H1 (cell line): ENCODE measurements at regions not wholly inside any gene's neighbourhood (a gene's known extent, or its start where the extent isn't known, plus 50 kb on each side); places are given as distances from the start of the nearest gene placed in this dataset.

Experiments used
- CTCF ChIA-PET: fragments of 300-600 bp; sonication (Branson Sonifier 250); formaldehyde crosslinking; loops from one replicate; lab custom pipeline; 2021; ENCODE audit not compliant: partially characterized antibody; lab: Charles Lee
- POLR2A ChIA-PET: fragments of 300-600 bp; sonication (Branson Sonifier 250); formaldehyde crosslinking; loops from one replicate; lab custom pipeline; 2021; ENCODE audit warnings: inconsistent platforms; ENCODE audit not compliant: partially characterized antibody; lab: Charles Lee
- DNase-seq, 2 experiments: peaks; one replicate each; pipeline versions ENCODE4 v3.0.0 to v3.0.0-alpha.2; 2010 to 2022; ENCODE audit warnings: low spot score in 2 of 2, low read depth in 1 of 2, mixed read lengths in 1 of 2
- FAIRE-seq: peaks from 2 replicates; lab custom pipeline; 2011; peaks lifted over from hg19 to GRCh38; lab: Jason Lieb, UNC
- H2AFZ ChIP-seq: 2 replicates; pipeline ENCODE4 v1.8.1; 2012; ENCODE audit warnings: low read length, inconsistent platforms
- H2AK5ac ChIP-seq: 2 replicates; pipeline ENCODE4 v1.6.1; 2013; ENCODE audit warnings: low read depth, low read length
- H2BK120ac ChIP-seq: replicated peaks from 2 replicates; pipeline ENCODE3; 2013; ENCODE audit warnings: low read depth, low read length, inconsistent platforms
- H2BK12ac ChIP-seq: 2 replicates; pipeline ENCODE4 v1.6.1; 2013; ENCODE audit warnings: low read depth, low read length
- H2BK15ac ChIP-seq: 2 replicates; pipeline ENCODE4 v1.6.1; 2013; ENCODE audit warnings: low read length
- H2BK20ac ChIP-seq: 2 replicates; pipeline ENCODE4 v1.6.1; 2013; ENCODE audit warnings: low read length
- H2BK5ac ChIP-seq: 2 replicates; pipeline ENCODE4 v1.6.1; 2013; ENCODE audit warnings: low read depth, low read length
- H3K14ac ChIP-seq: 2 replicates; pipeline ENCODE4 v1.6.1; 2013; ENCODE audit warnings: inconsistent platforms; ENCODE audit not compliant: insufficient read length
- H3K18ac ChIP-seq: 2 replicates; pipeline ENCODE4 v1.6.1; 2013; ENCODE audit warnings: low read length; ENCODE audit errors: extremely low read depth
- H3K23ac ChIP-seq: 2 replicates; pipeline ENCODE4 v1.6.1; 2013; ENCODE audit warnings: inconsistent platforms; ENCODE audit not compliant: insufficient read length
- H3K23me2 ChIP-seq: 2 replicates; pipeline ENCODE4 v1.6.1; 2013; ENCODE audit warnings: low read depth, low read length
- H3K27ac ChIP-seq: 2 replicates; pipeline ENCODE4 v1.6.1; 2011; ENCODE audit warnings: low read depth, low read length, inconsistent platforms
- H3K27me3 ChIP-seq, 4 experiments: replicated peaks in 1 of 4; 1 replicate in 1 of 4; 2 replicates in 3 of 4; pipeline versions ENCODE4 v1.6.1 to v1.8.1; 2011 to 2013; ENCODE audit warnings: low read length in 3 of 4, mild to moderate bottlenecking in 3 of 4, inconsistent platforms in 2 of 4, mixed read lengths in 2 of 4, moderate library complexity in 1 of 4; ENCODE audit not compliant: control insufficient read depth in 3 of 4, insufficient read depth in 3 of 4; ENCODE audit errors: extremely low read depth in 1 of 4
- H3K36me3 ChIP-seq, 4 experiments: 2 replicates each; pipeline versions ENCODE4 v1.6.1 to v1.8.1; 2011 to 2013; ENCODE audit warnings: mild to moderate bottlenecking in 4 of 4, low read length in 3 of 4, moderate library complexity in 2 of 4, control low read depth in 1 of 4, inconsistent platforms in 1 of 4; ENCODE audit not compliant: insufficient read depth in 4 of 4, control insufficient read depth in 2 of 4
- H3K4ac ChIP-seq: replicated peaks from 2 replicates; pipeline ENCODE3; 2013; ENCODE audit warnings: low read length, low read depth, mixed read lengths, inconsistent platforms; ENCODE audit not compliant: insufficient read length
- H3K4me1 ChIP-seq, 4 experiments: replicated peaks in 1 of 4; 1 replicate in 1 of 4; 2 replicates in 3 of 4; pipeline versions ENCODE4 v1.6.1 to v1.8.1; 2011 to 2013; ENCODE audit warnings: low read length in 3 of 4, inconsistent platforms in 2 of 4, mixed read lengths in 1 of 4; ENCODE audit not compliant: insufficient read depth in 4 of 4, control insufficient read depth in 3 of 4
- H3K4me2 ChIP-seq, 2 experiments: 2 replicates each; pipeline versions ENCODE4 v1.6.1 to v1.8.1; 2011 to 2013; ENCODE audit warnings: low read depth in 2 of 2, low read length in 2 of 2, control low read depth in 1 of 2, inconsistent platforms in 1 of 2, mild to moderate bottlenecking in 1 of 2; ENCODE audit not compliant: insufficient read depth in 1 of 2
- H3K4me3 ChIP-seq, 4 experiments: fragments of 200-600, 300-600 bp in 1 of 4; sonication (generic), shearing (Covaris generic), sonication (Bioruptor Twin) in 1 of 4; 2 replicates each; pipeline versions ENCODE4 v1.5.1 to v1.8.1; 2011 to 2016; ENCODE audit warnings: low read length in 4 of 4, low read depth in 3 of 4, control low read depth in 2 of 4, inconsistent platforms in 2 of 4, mild to moderate bottlenecking in 2 of 4, mixed read lengths in 1 of 4, moderate library complexity in 1 of 4; ENCODE audit not compliant: insufficient read depth in 2 of 4; ENCODE audit errors: extremely low read depth in 1 of 4
- H3K56ac ChIP-seq: replicated peaks from 2 replicates; pipeline ENCODE3; 2013; ENCODE audit warnings: low read depth, mild to moderate bottlenecking, mixed read lengths, low read length, inconsistent platforms; ENCODE audit not compliant: insufficient read length
- H3K79me1 ChIP-seq: 2 replicates; pipeline ENCODE4 v1.6.1; 2013; ENCODE audit warnings: low read depth, low read length, control low read depth
- H3K79me2 ChIP-seq, 2 experiments: 2 replicates each; pipeline versions ENCODE4 v1.6.1 to v1.8.1; 2012 to 2013; ENCODE audit warnings: low read length in 2 of 2, mild to moderate bottlenecking in 2 of 2, inconsistent platforms in 1 of 2; ENCODE audit not compliant: insufficient read depth in 2 of 2, control insufficient read depth in 1 of 2
- H3K9ac ChIP-seq, 4 experiments: replicated peaks in 1 of 4; 1 replicate in 1 of 4; 2 replicates in 3 of 4; pipeline versions ENCODE4 v1.6.1 to v1.8.1; 2011 to 2013; ENCODE audit warnings: low read depth in 3 of 4, low read length in 3 of 4, control low read depth in 2 of 4, mild to moderate bottlenecking in 2 of 4, moderate library complexity in 2 of 4, inconsistent platforms in 1 of 4; ENCODE audit errors: extremely low read depth in 1 of 4
- H3K9me3 ChIP-seq, 2 experiments: 2 replicates each; pipeline versions ENCODE4 v1.6.1 to v1.8.1; 2012 to 2013; ENCODE audit warnings: mild to moderate bottlenecking in 2 of 2, moderate library complexity in 2 of 2, control low read depth in 1 of 2, inconsistent platforms in 1 of 2, low read depth in 1 of 2, low read length in 1 of 2, mixed read lengths in 1 of 2; ENCODE audit not compliant: insufficient read depth in 2 of 2
- H4K20me1 ChIP-seq, 2 experiments: replicated peaks in 1 of 2; 2 replicates each; pipeline versions ENCODE3 to v1.8.1; 2011 to 2013; ENCODE audit warnings: inconsistent platforms in 2 of 2, low read length in 2 of 2, mild to moderate bottlenecking in 1 of 2; ENCODE audit not compliant: insufficient read depth in 2 of 2, control insufficient read depth in 1 of 2
- H4K5ac ChIP-seq: 2 replicates; pipeline ENCODE4 v1.6.1; 2013; ENCODE audit warnings: low read length, low read depth, mixed read lengths, inconsistent platforms; ENCODE audit not compliant: insufficient read length
- H4K8ac ChIP-seq: 2 replicates; pipeline ENCODE4 v1.8.0; 2013; ENCODE audit warnings: mild to moderate bottlenecking, moderate library complexity, low read length, inconsistent platforms; ENCODE audit not compliant: insufficient read depth; ENCODE audit errors: extremely low read depth
- H4K91ac ChIP-seq: replicated peaks from 2 replicates; pipeline ENCODE3; 2013; ENCODE audit warnings: low read length, mixed read lengths, inconsistent platforms; ENCODE audit not compliant: insufficient read length
- BACH1 ChIP-seq: IDR thresholded peaks from 2 replicates; pipeline ENCODE4 v1.6.1; 2012; ENCODE audit warnings: low read length, improper control_type of control experiment
- EGR1 ChIP-seq: IDR thresholded peaks from 2 replicates; pipeline ENCODE4 v1.6.1; 2011; ENCODE audit warnings: low read depth, low read length, borderline replicate concordance
- EZH2 ChIP-seq: fragments of 200-600 bp; sonication (generic); IDR thresholded peaks from 2 replicates; pipeline ENCODE4 v1.7.1; 2012; ENCODE audit warnings: low read depth, mild to moderate bottlenecking, moderate library complexity, low read length, inconsistent platforms; ENCODE audit not compliant: severe bottlenecking
- HDAC2 ChIP-seq, 2 experiments: fragments of 300-600 bp in 1 of 2; sonication (generic) in 1 of 2; IDR thresholded peaks; 2 replicates each; pipeline ENCODE4 v1.6.1; 2011 to 2012; ENCODE audit warnings: low read depth in 2 of 2, low read length in 2 of 2, mild to moderate bottlenecking in 2 of 2, moderate library complexity in 2 of 2, borderline replicate concordance in 1 of 2, inconsistent platforms in 1 of 2
- HDAC6 ChIP-seq: IDR thresholded peaks from one replicate; pipeline ENCODE4 v1.7.1; 2012; ENCODE audit warnings: low read depth, mild to moderate bottlenecking, inconsistent platforms, low read length, moderate library complexity
- KDM4A ChIP-seq: IDR thresholded peaks from one replicate; pipeline ENCODE4 v1.7.1; 2012; ENCODE audit warnings: low read depth, mild to moderate bottlenecking, moderate library complexity, low read length, inconsistent platforms; ENCODE audit not compliant: severe bottlenecking
- MAFK ChIP-seq: IDR thresholded peaks from 2 replicates; pipeline ENCODE4 v1.6.1; 2012; ENCODE audit warnings: low read depth, mild to moderate bottlenecking, improper control_type of control experiment, low read length
- SP2 ChIP-seq: IDR thresholded peaks from 2 replicates; pipeline ENCODE4 v1.6.1; 2012; ENCODE audit warnings: mild to moderate bottlenecking, low read length, inconsistent platforms
- SP4 ChIP-seq: IDR thresholded peaks from 2 replicates; pipeline ENCODE4 v1.6.1; 2012; ENCODE audit warnings: low read length, inconsistent platforms
- TAF1 ChIP-seq: IDR thresholded peaks from 2 replicates; pipeline ENCODE4 v1.6.1; 2011; ENCODE audit warnings: mild to moderate bottlenecking, low read depth, low read length
- TAF7 ChIP-seq: optimal IDR thresholded peaks from 2 replicates; pipeline ENCODE3; 2011; ENCODE audit warnings: low read depth, mild to moderate bottlenecking, inconsistent platforms, low read length, moderate library complexity, borderline replicate concordance
- TBP ChIP-seq: IDR thresholded peaks from 2 replicates; pipeline ENCODE4 v1.6.1; 2011; ENCODE audit warnings: low read depth, low read length, improper control_type of control experiment
- WGBS, 2 experiments: shearing (Covaris generic) in 1 of 2; methylation state at CpG; one replicate each; pipeline versions ENCODE4 v1.1.6 to v1.1.7; 2013 to 2015; ENCODE audit warnings: low lambda C conversion rate in 2 of 2, mixed read lengths in 2 of 2, inconsistent platforms in 1 of 2, low coverage in 1 of 2, missing lambda C conversion rate in 1 of 2; ENCODE audit not compliant: insufficient replicate concordance in 2 of 2, insufficient coverage in 1 of 2, insufficient read length in 1 of 2; ENCODE audit errors: extremely low coverage in 1 of 2, missing lambda C conversion rate in 1 of 2; 5-methylcytosine and 5-hydroxymethylcytosine counted together

- no peak overlapping the region for H2BK120ac ChIP-seq
- no peaks in the 10 kb centered on the region for H3K79me1 ChIP-seq
- no peak overlapping the region for H2BK5ac ChIP-seq
- H3K79me2 ChIP-seq, result no peaks in the 10 kb centered on the region
- no peak overlapping the region for H4K8ac ChIP-seq
- H2BK15ac ChIP-seq, result no peak overlapping the region
- no peak overlapping the region for H3K4me3 ChIP-seq
- no peak overlapping the region for H2AFZ ChIP-seq
- no peak overlapping the region for H4K5ac ChIP-seq
- no peak overlapping the region for H3K23ac ChIP-seq
- no peaks in the 10 kb centered on the region for H3K23me2 ChIP-seq
- no peak overlapping the region for H3K14ac ChIP-seq
- DNase-seq (no peak), FAIRE-seq (no peak)
- no peak overlapping the region for H2AK5ac ChIP-seq
- H3K4me1 ChIP-seq, result peaks cover 0 to 5% (median 0%) of the 10 kb centered on the region in 4 experiments; a peak in 1 of 7 replicates
- no peak overlapping the region for H4K91ac ChIP-seq
- H3K18ac ChIP-seq, result no peak overlapping the region
- no peak overlapping the region for H3K56ac ChIP-seq
- H3K36me3 ChIP-seq, result no peaks in the 10 kb centered on the region
- H3K4me2 ChIP-seq, result no peak overlapping the region
- no peak overlapping the region for H3K9ac ChIP-seq
- H3K4ac ChIP-seq, result no peak overlapping the region
- H3K27me3 ChIP-seq, result no peaks in the 10 kb centered on the region
- no peaks in the 10 kb centered on the region for H4K20me1 ChIP-seq
- CTCF ChIA-PET, result interaction anchor here (1.2 to 1.5 kb wide), 2 partner anchors 49 to 93 kb away, joined by 3 to 4 read pairs; no protein-coding TSS in a partner anchor
- no peak overlapping the region for H2BK20ac ChIP-seq
- H3K9me3 ChIP-seq, result no peaks in the 10 kb centered on the region
- TF ChIP-seq TBP (no peak), KDM4A (no peak), MAFK (no peak), SP4 (no peak), EGR1 (no peak), HDAC6 (no peak), HDAC2 (IDR thresholded peaks at IDR 0.05; ENCODE audit: borderline replicate concordance in 1 of 2, low read depth in 2 of 2, low read length in 2 of 2) (no peak), BACH1 (no peak), SP2 (no peak), EZH2 (no peak), TAF7 (no peak), TAF1 (no peak)
- H2BK12ac ChIP-seq, result no peak overlapping the region
- WGBS, 2 experiments, result 92% methylated on average over 2 of the region's 2 CpGs; no CpG with 5 or more reads in 1 of the 2 experiments
- H3K27ac ChIP-seq, result no peak overlapping the region
- POLR2A ChIA-PET, result no interaction called here
These were observed 126.4 kb upstream of the ADAMTSL1 start for GRCh38 chr9:18347386-18348082.
